A673 (cell line): ENCODE measurements at regions not wholly inside any gene's neighbourhood (a gene's known extent, or its start where the extent isn't known, plus 50 kb on each side); places are given as distances from the start of the nearest gene placed in this dataset.

Experiments used
- EZH2 ChIP-seq: fragments of 200-600 bp; sonication (generic); IDR thresholded peaks from 2 replicates; pipeline ENCODE4 v1.6.1; 2017; ENCODE audit warnings: borderline replicate concordance, low read depth, mild to moderate bottlenecking, mixed read lengths, antibody characterized with exemption, low read length; ENCODE audit not compliant: poor library complexity, severe bottlenecking
- TF ChIP-seq, protein P1 (sequence below): fragments of 300-800, 200-600 bp; sonication (generic); conservative IDR thresholded peaks from 2 replicates; pipeline ENCODE4 v1.5.1; 2017; ENCODE audit warnings: low read depth, mild to moderate bottlenecking, antibody characterized with exemption, low read length, moderate library complexity, mixed read lengths

DNA sequence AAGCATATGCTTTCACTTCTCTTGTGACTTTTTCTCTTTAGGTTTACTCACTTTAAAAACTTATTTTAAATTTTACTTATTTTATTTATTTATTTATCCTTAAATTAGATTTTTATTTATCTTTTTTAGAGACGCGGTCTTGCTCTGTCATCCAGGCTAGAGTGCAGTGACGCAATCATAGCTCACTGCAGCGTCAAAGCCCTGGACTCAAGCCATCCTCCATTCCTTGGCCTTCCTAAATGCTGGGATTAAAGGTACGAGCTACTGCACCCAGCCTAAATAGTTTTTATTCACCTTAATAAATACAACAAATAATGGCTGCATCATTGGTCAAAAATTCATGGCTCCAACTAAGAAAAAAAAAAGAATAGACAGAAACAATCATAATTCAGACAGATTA is 415.7 kb upstream of the FIGN start:
- TF ChIP-seq, protein P1, sequence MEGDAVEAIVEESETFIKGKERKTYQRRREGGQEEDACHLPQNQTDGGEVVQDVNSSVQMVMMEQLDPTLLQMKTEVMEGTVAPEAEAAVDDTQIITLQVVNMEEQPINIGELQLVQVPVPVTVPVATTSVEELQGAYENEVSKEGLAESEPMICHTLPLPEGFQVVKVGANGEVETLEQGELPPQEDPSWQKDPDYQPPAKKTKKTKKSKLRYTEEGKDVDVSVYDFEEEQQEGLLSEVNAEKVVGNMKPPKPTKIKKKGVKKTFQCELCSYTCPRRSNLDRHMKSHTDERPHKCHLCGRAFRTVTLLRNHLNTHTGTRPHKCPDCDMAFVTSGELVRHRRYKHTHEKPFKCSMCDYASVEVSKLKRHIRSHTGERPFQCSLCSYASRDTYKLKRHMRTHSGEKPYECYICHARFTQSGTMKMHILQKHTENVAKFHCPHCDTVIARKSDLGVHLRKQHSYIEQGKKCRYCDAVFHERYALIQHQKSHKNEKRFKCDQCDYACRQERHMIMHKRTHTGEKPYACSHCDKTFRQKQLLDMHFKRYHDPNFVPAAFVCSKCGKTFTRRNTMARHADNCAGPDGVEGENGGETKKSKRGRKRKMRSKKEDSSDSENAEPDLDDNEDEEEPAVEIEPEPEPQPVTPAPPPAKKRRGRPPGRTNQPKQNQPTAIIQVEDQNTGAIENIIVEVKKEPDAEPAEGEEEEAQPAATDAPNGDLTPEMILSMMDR = no peak
- TF ChIP-seq EZH2 = no peak
